ENCODE measurements at regions not wholly inside any gene's neighbourhood (a gene's known extent, or its start where the extent isn't known, plus 50 kb on each side); places are given as distances from the start of the nearest gene placed in this dataset.
A peak's percentile ranks its signal among the peaks of the same experiment; 100 is the strongest.

- no peak for DNase-seq (ENCODE audit: low read depth)
These were observed 184.4 kb upstream of the DOK6 start for GRCh38 chr18:69216321-69216720.

- no peak for DNase-seq (ENCODE audit: low read depth)
These were observed 183.3 kb upstream of the DOK6 start for GRCh38 chr18:69217196-69218000.

GRCh38 chr18:69220529-69220928, 180.2 kb upstream of the DOK6 start:
- no peak for DNase-seq (ENCODE audit: low read depth)

- no peak for DNase-seq (ENCODE audit: low read depth)
These were observed 178.6 kb upstream of the DOK6 start for GRCh38 chr18:69222089-69222488.

GRCh38 chr18:69226971-69227370, 173.7 kb upstream of the DOK6 start:
- DNase-seq (ENCODE audit: low read depth) = no peak

GRCh38 chr18:69230204-69230603, 170.5 kb upstream of the DOK6 start:
- no peak for DNase-seq (ENCODE audit: low read depth)

GRCh38 chr18:69233465-69234054, 167.1 kb upstream of the DOK6 start:
- no peak for DNase-seq (ENCODE audit: low read depth)

- no peak for DNase-seq (ENCODE audit: low read depth)
These were observed 160.6 kb upstream of the DOK6 start for GRCh38 chr18:69239849-69240674.

GRCh38 chr18:69246027-69246426, 154.7 kb upstream of the DOK6 start:
- DNase-seq (ENCODE audit: low read depth) = no peak

GRCh38 chr18:69250305-69251151, 150.2 kb upstream of the DOK6 start:
- DNase-seq (ENCODE audit: low read depth) = peak; percentile 42

GRCh38 chr18:69257861-69258458, 142.7 kb upstream of the DOK6 start:
- peak; percentile 83 for DNase-seq (ENCODE audit: low read depth)

GRCh38 chr18:69259282-69259681, 141.4 kb upstream of the DOK6 start:
- DNase-seq (ENCODE audit: low read depth) = no peak

- no peak for DNase-seq (ENCODE audit: low read depth)
These were observed 139.3 kb upstream of the DOK6 start for GRCh38 chr18:69261406-69261805.

- DNase-seq (ENCODE audit: low read depth) = peak; percentile 19
These were observed 135.0 kb upstream of the DOK6 start for GRCh38 chr18:69265656-69266055.

GRCh38 chr18:69267895-69268294, 132.8 kb upstream of the DOK6 start:
- DNase-seq (ENCODE audit: low read depth) = no peak

GRCh38 chr18:69282371-69282770, 118.3 kb upstream of the DOK6 start:
- no peak for DNase-seq (ENCODE audit: low read depth)

GRCh38 chr18:69291044-69291443, 109.6 kb upstream of the DOK6 start:
- no peak for DNase-seq (ENCODE audit: low read depth)

GRCh38 chr18:69291755-69292154, 108.9 kb upstream of the DOK6 start:
- DNase-seq (ENCODE audit: low read depth) = no peak

- no peak for DNase-seq (ENCODE audit: low read depth)
These were observed 100.5 kb upstream of the DOK6 start for GRCh38 chr18:69300185-69300584.

- DNase-seq (ENCODE audit: low read depth) = no peak
These were observed 92.1 kb upstream of the DOK6 start for GRCh38 chr18:69308619-69309018.

GRCh38 chr18:69326094-69326493, 74.6 kb upstream of the DOK6 start:
- no peak for DNase-seq (ENCODE audit: low read depth)

- DNase-seq (ENCODE audit: low read depth) = no peak
These were observed 72.6 kb upstream of the DOK6 start for GRCh38 chr18:69328086-69328485.
